IMR-90 (cell line): ENCODE measurements at regions not wholly inside any gene's neighbourhood (a gene's known extent, or its start where the extent isn't known, plus 50 kb on each side); places are given as distances from the start of the nearest gene placed in this dataset.

ENCODE experiments used
- CEBPB ChIP-seq: IDR thresholded peaks from 2 replicates; pipeline ENCODE4 v1.6.1; 2012; ENCODE audit warnings: low read depth, low read length, improper control_type of control experiment
- FOS ChIP-seq: fragments of 150-350 bp; IDR thresholded peaks from 2 replicates; pipeline ENCODE4 v1.6.1; 2016; ENCODE audit warnings: low read depth, low read length
- NFE2L2 ChIP-seq: fragments of 150-350 bp; IDR thresholded peaks from 2 replicates; pipeline ENCODE4 v1.6.1; 2016; ENCODE audit warnings: low read depth, mild to moderate bottlenecking, low read length
- RAD21 ChIP-seq: IDR thresholded peaks from 2 replicates; pipeline ENCODE4 v1.6.1; 2012; ENCODE audit warnings: low read length, improper control_type of control experiment
- RFX5 ChIP-seq: IDR thresholded peaks from 2 replicates; pipeline ENCODE4 v1.8.0; 2012; ENCODE audit warnings: low read depth, mild to moderate bottlenecking, low read length, moderate library complexity
- TF ChIP-seq, protein P1 (sequence below): conservative IDR thresholded peaks from 2 replicates; pipeline ENCODE4 v1.5.1; 2012; ENCODE audit warnings: mild to moderate bottlenecking, low read depth, low read length, improper control_type of control experiment

DNA sequence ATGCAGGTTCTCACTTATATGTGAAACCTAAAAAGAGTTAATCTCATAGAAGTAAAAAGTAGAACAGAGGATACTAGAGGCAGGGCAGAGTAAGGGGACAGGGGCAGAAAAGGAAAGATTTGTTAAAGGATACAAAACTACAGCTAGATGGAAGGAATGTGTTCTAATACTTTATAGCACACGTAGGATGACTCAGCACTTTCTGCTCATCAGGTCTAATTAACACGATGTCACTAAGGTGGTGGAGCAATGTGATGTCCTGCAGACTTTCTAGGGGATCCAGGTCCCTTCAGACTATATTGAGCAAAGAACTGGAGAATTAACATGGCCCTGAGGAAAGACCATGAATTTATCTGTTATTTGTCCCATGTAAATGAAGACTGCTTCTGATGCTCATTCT, 80.8 kb upstream of the CMKLR1 start:
- TF ChIP-seq, protein P1, sequence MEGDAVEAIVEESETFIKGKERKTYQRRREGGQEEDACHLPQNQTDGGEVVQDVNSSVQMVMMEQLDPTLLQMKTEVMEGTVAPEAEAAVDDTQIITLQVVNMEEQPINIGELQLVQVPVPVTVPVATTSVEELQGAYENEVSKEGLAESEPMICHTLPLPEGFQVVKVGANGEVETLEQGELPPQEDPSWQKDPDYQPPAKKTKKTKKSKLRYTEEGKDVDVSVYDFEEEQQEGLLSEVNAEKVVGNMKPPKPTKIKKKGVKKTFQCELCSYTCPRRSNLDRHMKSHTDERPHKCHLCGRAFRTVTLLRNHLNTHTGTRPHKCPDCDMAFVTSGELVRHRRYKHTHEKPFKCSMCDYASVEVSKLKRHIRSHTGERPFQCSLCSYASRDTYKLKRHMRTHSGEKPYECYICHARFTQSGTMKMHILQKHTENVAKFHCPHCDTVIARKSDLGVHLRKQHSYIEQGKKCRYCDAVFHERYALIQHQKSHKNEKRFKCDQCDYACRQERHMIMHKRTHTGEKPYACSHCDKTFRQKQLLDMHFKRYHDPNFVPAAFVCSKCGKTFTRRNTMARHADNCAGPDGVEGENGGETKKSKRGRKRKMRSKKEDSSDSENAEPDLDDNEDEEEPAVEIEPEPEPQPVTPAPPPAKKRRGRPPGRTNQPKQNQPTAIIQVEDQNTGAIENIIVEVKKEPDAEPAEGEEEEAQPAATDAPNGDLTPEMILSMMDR = no peak
- no peak for TF ChIP-seq RFX5
- no peak for TF ChIP-seq RAD21
- TF ChIP-seq CEBPB = no peak
- peak; percentile 97 for TF ChIP-seq NFE2L2
- no peak for TF ChIP-seq FOS
